Pancreas (tissue), 10 donors: ENCODE measurements at regions not wholly inside any gene's neighbourhood (a gene's known extent, or its start where the extent isn't known, plus 50 kb on each side); places are given as distances from the start of the nearest gene placed in this dataset.

Experiments
- ATAC-seq, 4 donors: fragments of 200-7000 bp; cut with Tn5 transposase; one replicate each; pipeline versions ENCODE4 v1.8.0 to v1.9.1; 2020; ENCODE audit warnings: mild to moderate bottlenecking in 4 of 4, moderate library complexity in 4 of 4
- DNase-seq, 6 donors: peaks; one replicate each; pipeline ENCODE4 v3.0.0-alpha.2; 2020
- FAIRE-seq: peaks from 2 replicates; lab custom pipeline; 2012; peaks lifted over from hg19 to GRCh38; lab: Jason Lieb, UNC
- H3K27ac ChIP-seq, 4 donors: fragments of 200-600 bp; sonication (generic); 1 replicate in 3 of 4; 2 replicates in 1 of 4; pipeline versions ENCODE4 v1.5.0 to v1.8.0; 2020
- H3K27me3 ChIP-seq, 4 donors: fragments of 200-600 bp; one replicate each; pipeline ENCODE4 v1.8.0; 2021
- H3K36me3 ChIP-seq, 3 donors: fragments of 200-600 bp; sonication (generic) in 1 of 3; one replicate each; pipeline versions ENCODE4 v1.5.0 to v1.8.0; 2020 to 2021
- H3K4me1 ChIP-seq, 3 donors: fragments of 200-600 bp; one replicate each; pipeline ENCODE4 v1.8.0; 2021
- H3K4me3 ChIP-seq, 4 donors: fragments of 200-600 bp; sonication (generic) in 2 of 4; one replicate each; pipeline versions ENCODE4 v1.5.0 to v1.8.0; 2020 to 2021
- H3K9me3 ChIP-seq, 4 donors: fragments of 200-600 bp; one replicate each; pipeline ENCODE4 v1.8.0; 2021
- CTCF ChIP-seq, 4 donors: fragments of 200-600 bp; sonication (generic) in 3 of 4; IDR thresholded peaks; one replicate each; pipeline versions ENCODE4 v1.5.0 to v1.8.0; 2021; ENCODE audit warnings: antibody characterized with exemption in 4 of 4
- WGBS, 2 donors: extraction: QIAGEN DNeasy Blood & Tissue Kit; methylation state at CpG; one replicate each; pipeline ENCODE4 v1.1.7; 2013; 5-methylcytosine and 5-hydroxymethylcytosine counted together
- intact Hi-C, 3 donors: fragments of 100-400 bp; cut with DNase I; formaldehyde crosslinking; loops; one replicate each; pipeline versions ENCODE4 v1.11.1 to v1.14.2; 2022
- donor health status: healthy with polysubstance abuse.
- donor health status: DM: no; HTN: no; CAD: no; lungs with moderate emphysema.
- donor health status: DM: no; HTN: no; CAD: no.
- donor health status: control.
- donor health status: control.
- donor health status: Bipolar disorder and iron deficiency.
- donor health status: DM: yes; HTN: yes; CAD: no.
- donor health status: DM: no; HTN: no; CAD: no.
- donor health status: DM: no; HTN: no; CAD: no.
- donor health status: DM: yes; HTN: yes; CAD: no.

GRCh38 chr5:57778501-57779091 lies 296.0 kb upstream of the ACTBL2 start:
- FAIRE-seq, result no peak
- ATAC-seq, result peak; percentile 36 to 62 (median 59)
- no peak for DNase-seq
- H3K4me1 ChIP-seq, result peaks cover 13 to 26% (median 24%) of the 10 kb centered on the region in 3 donors
- no peak overlapping the region for H3K4me3 ChIP-seq
- intact Hi-C loops, result no loop called here
- 35 to 41% methylated on average over 1 of the region's 1 CpG for WGBS, 2 donors
- H3K36me3 ChIP-seq, result no peaks in the 10 kb centered on the region
- no peaks in the 10 kb centered on the region for H3K27me3 ChIP-seq
- H3K9me3 ChIP-seq, result no peaks in the 10 kb centered on the region
- no peak overlapping the region for H3K27ac ChIP-seq
- no peak for TF ChIP-seq CTCF (IDR thresholded peaks at IDR 0.05)

GRCh38 chr5:57777174-57777581 lies 294.6 kb upstream of the ACTBL2 start:
- intact Hi-C loops, result no loop called here
- Histone ChIP-seq H3K36me3 (no peaks in the 10 kb centered on the region), H3K4me3 (no peak overlapping the region), H3K9me3 (no peaks in the 10 kb centered on the region), H3K27ac (no peak overlapping the region), H3K4me1 (peaks cover 13 to 26% (median 24%) of the 10 kb centered on the region in 3 donors), H3K27me3 (no peaks in the 10 kb centered on the region)
- WGBS, 2 donors, result 28 to 38% methylated on average over 1 of the region's 1 CpG
- FAIRE-seq, result no peak
- TF ChIP-seq CTCF (IDR thresholded peaks at IDR 0.05), result no peak
- DNase-seq, result no peak
- ATAC-seq, result no peak

GRCh38 chr5:57776035-57776434 lies 293.4 kb upstream of the ACTBL2 start:
- FAIRE-seq (no peak), DNase-seq (no peak), ATAC-seq (peak in 1 of 4 donors; percentile 9)
- no peaks in the 10 kb centered on the region for H3K36me3 ChIP-seq
- no peak overlapping the region for H3K4me3 ChIP-seq
- H3K27ac ChIP-seq, result no peak overlapping the region
- no peak for TF ChIP-seq CTCF (IDR thresholded peaks at IDR 0.05)
- intact Hi-C loops, result no loop called here
- no peaks in the 10 kb centered on the region for H3K27me3 ChIP-seq
- WGBS, 2 donors, result 14 to 16% methylated on average over 1 of the region's 1 CpG
- peaks cover 13 to 26% (median 24%) of the 10 kb centered on the region in 3 donors for H3K4me1 ChIP-seq
- H3K9me3 ChIP-seq, result no peaks in the 10 kb centered on the region

- H3K4me1 ChIP-seq, result peaks cover 13 to 26% (median 19%) of the 10 kb centered on the region in 3 donors
- ATAC-seq, result no peak
- H3K27ac ChIP-seq, result no peak overlapping the region
- DNase-seq, result no peak
- intact Hi-C loops, result no loop called here
- no peak for TF ChIP-seq CTCF (IDR thresholded peaks at IDR 0.05)
- H3K9me3 ChIP-seq, result no peaks in the 10 kb centered on the region
- FAIRE-seq, result no peak
- no peaks in the 10 kb centered on the region for H3K27me3 ChIP-seq
- H3K4me3 ChIP-seq, result no peak overlapping the region
- WGBS, 2 donors, result 92 to 97% methylated on average over 1 of the region's 1 CpG
- H3K36me3 ChIP-seq, result no peaks in the 10 kb centered on the region
Measured at GRCh38 chr5:57774439-57774838, 291.8 kb upstream of the ACTBL2 start.

- no peak for TF ChIP-seq CTCF (IDR thresholded peaks at IDR 0.05)
Measured at GRCh38 chr5:57772512-57772911, 289.9 kb upstream of the ACTBL2 start.

More at GRCh38 chr5:57772512-57772911, 289.9 kb upstream of the ACTBL2 start:
- Histone ChIP-seq H3K4me3 (no peak overlapping the region), H3K4me1 (peaks cover 9 to 14% (median 13%) of the 10 kb centered on the region in 3 donors), H3K36me3 (no peaks in the 10 kb centered on the region), H3K27me3 (no peaks in the 10 kb centered on the region), H3K27ac (no peak overlapping the region), H3K9me3 (no peaks in the 10 kb centered on the region)
- DNase-seq (no peak), ATAC-seq (no peak), FAIRE-seq (no peak)
- intact Hi-C loops, result no loop called here
